GM21381 (cell line): ENCODE measurements at regions not wholly inside any gene's neighbourhood (a gene's known extent, or its start where the extent isn't known, plus 50 kb on each side); places are given as distances from the start of the nearest gene placed in this dataset.

Experiments
- ATAC-seq: cut with Tn5 transposase; IDR thresholded peaks from one replicate; pipeline ENCODE4 v1.9.1; 2021; ENCODE audit warnings: mild to moderate bottlenecking, moderate library complexity; ENCODE audit not compliant: unreplicated experiment

DNA sequence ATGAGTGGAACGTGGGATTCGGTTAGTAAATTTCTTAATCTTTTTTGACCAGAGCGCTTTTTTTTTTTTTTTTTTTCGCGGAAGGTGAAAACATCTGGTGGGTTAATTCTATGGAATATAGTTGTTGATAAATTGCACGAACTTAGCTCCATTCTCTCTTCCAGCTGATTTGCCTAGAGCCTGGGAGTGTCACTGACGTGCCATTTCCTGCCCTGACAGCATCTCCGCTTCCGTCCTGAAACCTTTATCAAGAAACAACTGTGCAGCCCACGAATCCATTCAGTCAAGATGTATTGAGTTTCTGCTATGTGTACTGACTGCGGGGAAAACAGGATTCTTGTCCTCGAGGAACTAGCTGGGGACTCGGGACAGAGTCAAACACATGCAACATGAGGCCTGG is 59.5 kb upstream of the TGM3 start:
- ATAC-seq = no peak

DNA sequence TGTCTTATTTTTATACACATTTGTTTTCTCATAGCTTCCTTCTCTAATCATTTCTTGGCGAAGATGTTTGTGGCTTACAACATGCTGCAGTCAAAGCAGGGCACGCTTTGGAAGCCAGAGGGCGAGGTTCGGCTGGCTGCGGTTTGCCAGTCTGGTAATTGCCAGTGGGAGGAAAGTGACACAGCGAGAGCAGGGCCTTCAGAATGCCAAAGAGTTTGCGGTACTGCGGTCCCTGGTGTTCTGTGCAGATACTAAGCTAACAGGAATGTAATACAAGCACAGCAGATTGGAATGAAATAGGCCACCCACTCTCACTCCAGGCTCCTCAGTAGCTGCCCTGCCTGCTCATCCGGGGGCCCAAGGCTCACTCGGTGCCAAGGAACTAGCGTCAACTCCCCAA is 58.7 kb upstream of the TGM3 start:
- ATAC-seq = no peak

DNA sequence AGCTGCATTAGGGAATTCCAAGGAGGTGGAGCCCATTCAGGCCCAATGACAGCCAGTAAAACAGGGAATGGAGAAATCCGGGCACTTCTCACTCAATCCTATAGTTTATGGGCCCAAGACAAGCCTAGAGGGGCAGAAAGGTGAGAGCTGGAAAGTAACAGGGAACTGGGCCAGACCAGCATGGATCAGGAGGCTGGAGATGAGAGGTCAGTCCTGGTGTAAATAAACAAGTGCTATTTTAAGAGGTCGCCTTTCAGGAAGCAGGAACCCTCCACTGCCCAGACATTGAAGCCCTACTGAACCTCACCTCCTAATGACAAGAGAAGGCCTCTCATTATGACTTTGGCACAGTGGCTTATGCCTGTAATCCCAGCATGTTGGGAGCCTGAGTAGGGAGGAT is 57.2 kb upstream of the TGM3 start:
- ATAC-seq = no peak

DNA sequence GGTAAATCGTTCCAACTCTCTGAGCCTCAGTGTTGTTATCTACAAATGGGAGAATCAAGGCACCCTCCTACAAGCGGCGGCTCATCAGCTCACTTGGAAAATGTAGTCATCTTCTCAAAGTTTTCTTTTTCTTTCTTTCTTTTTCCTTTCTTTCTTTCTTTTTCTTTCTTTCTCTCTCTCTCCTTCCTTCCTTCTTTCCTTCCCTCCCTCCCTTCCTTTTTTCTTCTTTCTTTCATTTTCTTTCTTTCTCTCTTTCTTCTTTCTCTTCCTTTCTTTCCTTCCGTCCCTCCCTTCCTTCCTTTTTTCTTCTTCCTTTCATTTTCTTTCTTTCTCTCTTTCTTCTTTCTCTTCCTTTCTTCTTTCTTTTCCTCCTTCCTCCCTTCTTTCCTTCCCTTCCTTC is 55.0 kb upstream of the TGM3 start:
- ATAC-seq = no peak

DNA sequence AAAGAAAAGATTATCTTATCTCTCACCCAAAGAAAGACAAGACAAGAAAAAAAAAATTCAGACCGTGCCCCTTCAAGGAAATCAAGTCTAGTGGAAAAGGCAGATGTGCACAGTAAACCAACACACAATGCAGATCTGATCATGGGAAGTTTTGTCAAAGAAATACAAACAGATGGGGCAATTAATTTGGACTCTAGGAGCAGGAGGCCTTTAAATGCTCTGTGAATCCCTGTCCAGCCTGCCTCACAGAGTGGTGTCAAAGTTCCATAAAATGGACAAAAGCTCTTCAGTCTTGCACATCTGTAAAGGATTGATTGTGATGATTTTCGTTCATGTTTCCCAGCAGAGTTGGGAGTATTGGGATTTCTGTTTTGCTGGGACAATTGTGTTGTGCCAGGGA is 53.1 kb upstream of the TGM3 start:
- ATAC-seq = no peak

DNA sequence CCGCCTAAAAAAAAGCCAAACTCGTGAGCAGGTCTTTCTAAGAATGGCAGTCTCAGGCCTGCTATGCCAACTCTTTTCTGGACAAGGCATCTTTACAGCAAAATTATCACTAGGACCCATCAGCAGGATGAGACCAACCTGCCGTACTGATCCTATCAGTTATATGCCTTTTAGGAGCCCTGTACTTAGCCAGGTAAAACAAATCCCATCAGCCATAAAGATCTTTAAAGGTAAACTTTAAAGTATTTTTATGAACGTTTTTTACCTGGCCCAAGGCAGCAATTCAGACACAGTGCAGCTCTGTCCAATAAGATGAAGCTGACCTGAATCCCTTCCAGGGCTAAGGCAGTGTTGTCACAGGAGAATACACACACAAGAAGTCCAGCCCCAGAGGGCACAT is 51.3 kb upstream of the TGM3 start:
- ATAC-seq = no peak

DNA sequence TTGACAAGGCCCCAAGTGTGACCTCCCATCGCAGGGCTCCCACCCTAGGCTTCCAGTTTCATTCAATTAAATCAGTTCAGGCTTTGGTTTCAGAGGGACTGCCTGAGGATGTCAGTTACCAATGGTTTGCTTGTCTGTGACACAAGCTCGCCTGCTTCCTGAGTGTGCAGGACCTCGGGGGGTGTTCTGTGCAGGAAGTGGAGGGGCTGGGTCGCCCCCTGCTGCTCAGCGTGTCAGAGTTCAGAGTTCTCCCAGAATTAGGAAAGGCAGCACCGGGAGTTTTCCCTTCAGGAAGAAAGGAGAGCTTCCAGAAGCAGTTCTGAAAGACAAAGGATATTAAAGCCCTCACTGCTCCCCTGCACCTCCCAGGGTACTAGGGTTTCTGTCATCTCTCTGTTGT is 50.8 kb upstream of the TGM3 start:
- ATAC-seq = no peak

DNA sequence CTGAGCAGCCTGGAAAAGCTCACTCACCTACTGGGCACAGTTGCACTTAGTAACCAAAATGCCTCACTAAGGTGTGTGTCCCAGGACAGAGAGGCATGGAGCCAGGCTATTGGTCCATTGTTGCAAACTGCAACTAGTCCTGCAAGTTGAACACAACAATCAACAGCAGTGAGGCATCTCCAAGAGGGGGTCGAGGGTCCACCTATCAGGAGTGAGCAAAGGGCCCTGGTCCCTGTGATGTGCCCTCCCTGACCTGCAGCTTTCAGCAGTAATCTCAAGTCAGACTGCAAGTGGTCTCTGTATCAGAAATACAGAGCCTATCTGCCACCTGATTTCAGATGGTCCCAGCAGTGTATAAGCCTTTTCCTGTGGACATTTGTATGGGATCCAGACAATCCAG is 50.2 kb upstream of the TGM3 start:
- no peak for ATAC-seq
